ENCODE measurements at regions not wholly inside any gene's neighbourhood (a gene's known extent, or its start where the extent isn't known, plus 50 kb on each side); places are given as distances from the start of the nearest gene placed in this dataset.

DNA sequence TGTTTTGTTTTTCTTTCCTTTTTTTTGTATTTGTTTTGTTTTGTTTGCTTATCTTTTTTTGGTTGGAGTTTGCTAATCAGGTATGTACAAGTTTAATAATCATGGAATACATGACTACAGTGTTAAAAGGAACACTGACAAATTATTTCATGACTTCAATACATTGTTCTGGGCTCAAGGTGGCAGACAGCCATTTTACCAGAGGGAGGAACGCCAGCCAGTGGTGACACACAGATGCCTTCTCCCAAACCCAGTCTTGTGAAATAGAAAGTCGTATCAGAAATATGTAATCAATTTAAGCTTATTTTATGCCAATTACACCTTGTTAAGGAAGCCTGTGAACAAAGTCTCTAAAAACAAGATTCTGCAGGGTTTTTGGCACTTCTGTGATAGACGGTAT, 264.0 kb upstream of the EPHA4 start:
- peak in 1 of 56 donors; percentile 0 for DNase-seq

DNA sequence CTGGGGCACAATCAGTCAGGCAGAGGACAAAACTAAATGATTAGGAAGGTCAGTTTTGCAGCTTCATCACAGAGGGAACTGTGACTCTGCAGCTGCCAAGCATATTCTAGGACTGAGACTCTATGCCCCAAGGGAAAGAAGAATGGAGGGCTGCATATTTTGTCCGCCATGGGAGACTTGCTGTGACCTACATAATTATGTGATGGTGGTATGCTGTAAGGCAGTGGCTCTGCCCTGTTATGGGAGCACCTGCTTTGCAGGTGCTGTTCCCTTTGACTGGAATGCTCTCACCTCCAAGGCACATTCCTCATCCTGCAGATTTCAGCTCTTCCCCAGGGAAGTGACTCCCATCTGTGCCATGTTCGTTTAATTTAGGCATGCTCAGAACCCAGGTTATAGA, 261.9 kb upstream of the EPHA4 start:
- DNase-seq, result no peak

DNA sequence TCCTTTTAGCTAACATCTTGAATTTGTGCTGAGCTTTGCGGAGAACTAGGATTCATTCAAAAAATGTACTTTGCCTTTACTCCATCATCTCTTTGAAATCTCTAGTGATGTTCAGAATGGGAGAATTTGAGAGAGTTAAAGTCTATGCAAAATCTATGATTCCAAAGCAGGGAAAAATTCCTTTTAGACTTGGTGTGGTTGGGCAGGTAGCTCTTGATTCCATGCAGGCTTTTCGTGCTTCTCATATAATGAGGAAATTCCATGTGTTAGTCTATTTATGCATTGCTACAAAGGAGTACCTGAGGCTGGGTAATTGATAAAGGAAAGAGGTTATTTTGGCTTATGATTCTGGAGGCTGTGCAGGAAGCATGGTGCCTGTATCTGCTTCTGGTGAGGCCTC, 258.9 kb upstream of the EPHA4 start:
- DNase-seq, result no peak

DNA sequence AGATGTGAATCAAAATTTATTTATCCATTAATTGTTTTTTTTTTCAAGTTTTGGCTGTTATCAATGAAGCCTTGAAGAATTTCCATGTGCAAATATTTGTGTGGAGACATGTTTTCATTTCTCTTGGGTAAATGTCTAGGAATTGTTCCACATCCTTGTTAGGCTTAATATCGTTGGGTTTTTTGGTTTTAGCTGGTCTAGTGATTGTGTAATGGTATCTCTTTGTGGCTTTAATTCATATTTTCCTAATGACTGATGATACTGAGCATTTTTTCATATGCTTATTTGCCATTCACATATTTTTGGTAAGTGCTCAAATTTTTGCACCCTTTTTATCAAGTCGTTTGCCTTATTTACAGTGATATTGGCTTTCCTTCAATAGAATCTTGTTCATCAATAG, 250.3 kb upstream of the EPHA4 start:
- no peak for DNase-seq

DNA sequence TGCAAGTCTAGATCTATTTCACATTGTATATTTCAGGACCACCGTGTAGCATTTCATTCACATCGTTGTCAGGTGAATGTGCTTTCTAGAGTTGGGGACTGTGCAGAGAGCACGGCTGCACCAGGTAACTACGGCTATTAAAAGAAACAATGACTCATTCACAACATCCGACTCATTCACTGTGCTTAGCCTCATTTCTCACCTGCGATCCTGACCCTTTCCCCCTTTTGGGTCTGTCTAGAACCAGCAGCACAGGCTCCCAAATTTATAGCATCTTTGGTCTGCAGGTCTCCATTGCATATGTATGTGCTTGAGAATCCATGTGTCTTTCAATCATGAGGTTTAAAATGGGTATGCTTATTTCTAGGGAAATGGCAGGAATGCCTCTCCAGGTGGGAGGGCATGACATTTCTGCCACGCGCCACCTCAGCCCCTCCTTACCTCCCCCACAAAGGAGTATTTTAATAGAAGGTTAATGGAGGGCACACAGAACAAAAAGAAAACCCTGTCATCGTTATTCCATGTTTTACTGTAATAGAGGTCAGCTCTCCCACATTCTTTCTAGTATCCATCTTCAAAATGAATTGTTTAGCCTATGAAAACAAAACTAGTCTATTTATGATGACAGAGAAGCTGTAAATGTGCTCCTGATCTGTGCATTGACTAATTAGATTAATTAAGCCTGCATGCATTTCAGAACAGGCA, 246.7 kb upstream of the EPHA4 start:
- no peak for DNase-seq

DNA sequence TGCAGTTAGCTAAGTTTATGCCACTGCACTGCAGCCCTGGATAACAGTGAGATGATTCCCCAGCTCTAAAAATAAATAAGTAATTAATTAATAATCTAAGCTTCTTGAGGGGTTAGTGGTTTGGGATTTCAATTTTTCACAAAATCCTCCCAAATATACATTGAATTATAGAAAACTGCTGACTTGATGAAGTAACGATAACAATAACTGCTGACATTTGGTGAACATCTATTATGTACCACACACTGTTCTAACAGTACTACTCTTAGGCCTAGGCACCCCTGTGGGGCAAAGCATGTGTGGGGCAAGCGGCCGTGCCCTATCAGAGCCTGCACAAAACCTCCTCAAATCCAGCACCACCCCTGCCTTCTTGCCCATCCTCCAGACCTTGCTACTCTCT, 245.8 kb upstream of the EPHA4 start:
- no peak for DNase-seq

DNA sequence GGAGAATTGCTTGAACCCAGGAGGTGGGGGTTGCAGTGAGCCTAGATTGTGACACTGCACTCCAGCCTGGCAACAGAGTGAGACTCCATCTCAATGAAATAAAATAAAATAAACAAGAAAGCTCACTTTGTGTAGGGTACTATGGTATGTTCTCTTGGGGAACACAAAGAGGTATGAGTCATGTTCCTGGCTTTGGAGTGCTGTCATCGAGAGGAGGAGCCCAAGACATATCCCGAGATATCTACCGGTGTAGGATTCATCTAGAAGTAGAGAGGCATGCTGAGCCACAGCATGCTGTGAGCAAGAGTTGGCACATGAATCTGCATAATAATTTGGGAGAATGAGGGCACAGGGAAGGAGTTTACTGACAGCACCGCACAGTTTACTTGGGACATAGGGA, 244.9 kb upstream of the EPHA4 start:
- no peak for DNase-seq

DNA sequence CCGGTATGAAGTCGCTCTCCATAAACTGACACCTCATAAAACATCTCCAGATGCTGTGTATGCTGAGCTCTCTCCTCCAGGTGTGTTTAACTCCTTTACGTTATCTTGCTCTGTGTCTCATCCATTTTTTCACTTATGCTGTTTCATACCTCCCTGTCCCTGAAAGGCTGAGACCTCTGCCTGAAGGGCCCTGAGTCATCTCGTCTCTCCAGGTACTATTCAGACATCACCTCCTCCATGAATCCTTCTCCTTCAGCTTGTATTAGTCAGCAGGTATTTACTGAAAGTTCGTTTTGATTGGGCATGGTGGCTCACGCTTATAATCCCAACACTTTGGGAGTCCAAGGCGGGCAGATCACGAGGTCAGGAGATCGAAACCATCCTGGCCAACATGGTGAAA, 244.5 kb upstream of the EPHA4 start:
- DNase-seq, result no peak

DNA sequence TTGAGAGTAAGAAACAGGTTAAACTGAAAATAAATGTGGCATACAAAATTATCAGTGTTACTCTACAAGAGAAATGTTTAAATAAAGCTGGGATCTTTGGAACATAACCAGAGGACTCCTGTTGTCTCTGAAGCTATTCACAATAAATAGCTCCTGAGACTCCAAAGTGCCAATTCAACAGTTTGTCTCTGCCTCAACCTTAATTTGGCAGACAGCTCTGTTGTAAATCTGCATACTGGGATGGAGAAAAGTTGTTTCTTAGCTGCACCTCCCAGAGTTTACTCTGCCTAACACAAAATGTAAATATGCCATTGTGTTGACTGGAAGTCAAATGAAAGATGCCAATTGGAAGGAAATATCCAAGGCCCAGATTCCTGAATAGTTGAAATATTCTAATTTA, 238.5 kb upstream of the EPHA4 start:
- no peak for DNase-seq

DNA sequence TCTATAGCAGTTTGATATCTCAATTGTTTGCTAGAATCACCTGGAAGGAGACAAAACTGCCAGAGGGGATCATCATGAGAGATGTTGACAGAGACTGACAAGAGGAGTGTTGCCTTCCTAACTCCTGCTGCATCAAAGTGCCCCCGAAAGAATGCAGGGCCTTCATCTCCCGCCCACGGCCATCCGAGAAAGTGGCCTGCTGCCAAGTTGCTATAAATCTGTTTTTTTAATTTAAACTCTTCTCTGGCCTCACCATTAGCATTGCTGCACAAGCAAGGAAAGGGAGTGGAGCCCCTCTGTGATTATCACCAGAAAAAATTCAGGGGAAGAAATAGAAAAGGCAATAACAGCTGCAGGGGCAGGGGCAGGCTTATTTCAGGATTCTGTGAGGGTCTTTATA, 238.1 kb upstream of the EPHA4 start:
- no peak for DNase-seq

DNA sequence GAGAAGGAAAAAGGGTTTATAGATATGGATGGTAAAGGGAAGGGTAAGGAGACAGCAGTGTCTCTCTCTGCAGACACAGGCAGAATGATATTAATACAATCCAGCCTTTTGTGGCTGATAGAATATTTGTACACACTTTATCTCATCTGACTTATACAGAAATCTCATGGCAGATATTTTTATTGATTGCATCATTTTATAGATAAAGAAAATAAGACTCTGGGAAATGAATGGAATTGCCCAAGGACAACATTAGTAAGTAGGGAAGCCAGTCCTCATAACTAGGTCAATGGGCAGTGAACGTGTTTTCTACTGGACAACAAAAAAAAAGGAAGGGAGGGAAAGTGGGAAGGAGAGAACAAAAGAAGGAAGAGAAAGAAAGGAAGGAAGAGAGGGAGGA, 236.4 kb upstream of the EPHA4 start:
- DNase-seq, result no peak

DNA sequence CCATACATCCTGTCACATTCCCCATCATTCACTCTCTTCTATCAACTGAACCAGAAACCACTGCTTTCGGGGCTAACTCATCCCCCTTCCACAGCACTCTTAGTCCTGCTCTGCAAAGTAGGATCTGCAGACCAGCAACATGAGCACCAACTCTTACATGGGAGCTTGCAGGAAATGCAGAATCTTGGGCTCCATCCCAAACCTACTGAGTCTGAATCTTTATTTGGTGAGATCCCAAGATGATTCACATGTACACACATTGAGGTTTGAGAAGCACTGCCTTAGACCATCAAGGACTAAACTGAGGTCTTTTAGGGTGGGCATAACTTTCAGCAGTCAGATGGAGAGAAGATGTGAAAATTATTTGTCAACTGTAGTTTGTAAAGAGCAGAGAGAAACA, 235.6 kb upstream of the EPHA4 start:
- no peak for DNase-seq

DNA sequence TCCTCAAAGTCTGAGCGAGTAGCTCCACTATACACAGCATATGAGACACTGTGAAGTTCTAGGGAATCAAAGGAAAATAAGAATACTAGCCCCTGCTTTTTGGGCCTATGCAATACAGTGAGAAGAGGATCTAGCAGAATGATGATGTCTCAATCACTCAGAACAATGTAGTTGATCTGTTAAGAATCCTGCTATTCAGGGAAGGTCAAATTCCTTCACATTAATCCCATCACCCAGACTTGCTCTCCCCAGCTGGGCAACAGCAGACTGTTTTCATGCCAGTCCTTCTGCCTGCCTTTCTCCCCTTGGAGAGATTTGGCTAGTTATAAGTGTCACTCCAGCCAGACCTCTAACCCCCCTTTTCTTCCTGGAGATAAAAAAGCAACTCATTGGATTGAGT, 230.0 kb upstream of the EPHA4 start:
- no peak for DNase-seq

DNA sequence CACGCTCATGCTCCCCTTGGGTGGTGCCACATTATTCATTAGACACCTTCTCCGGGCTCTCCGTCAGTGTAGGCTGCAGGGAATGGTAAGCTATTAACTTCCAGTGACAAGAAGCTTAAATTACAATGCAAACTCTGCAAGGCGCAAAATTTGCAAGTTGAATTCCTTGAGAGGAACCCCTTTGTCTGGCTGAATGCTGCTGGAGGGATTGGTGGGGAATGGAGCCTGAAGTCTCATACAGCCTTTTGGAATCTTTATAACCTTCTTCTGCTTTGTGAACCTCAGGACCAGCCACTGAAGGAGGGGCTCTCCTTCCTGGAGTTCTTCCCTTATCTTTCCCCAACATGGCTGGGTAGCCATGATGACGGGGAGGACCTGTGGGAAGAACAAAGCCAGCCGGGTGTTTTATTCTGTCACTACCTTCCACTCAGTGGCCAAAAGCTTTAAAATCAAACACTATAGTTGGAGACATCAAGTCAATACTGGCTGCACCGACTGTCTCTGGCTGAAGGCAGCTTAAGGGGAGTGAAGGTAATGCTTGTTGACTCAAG, 220.9 kb upstream of the EPHA4 start:
- DNase-seq, result no peak

DNA sequence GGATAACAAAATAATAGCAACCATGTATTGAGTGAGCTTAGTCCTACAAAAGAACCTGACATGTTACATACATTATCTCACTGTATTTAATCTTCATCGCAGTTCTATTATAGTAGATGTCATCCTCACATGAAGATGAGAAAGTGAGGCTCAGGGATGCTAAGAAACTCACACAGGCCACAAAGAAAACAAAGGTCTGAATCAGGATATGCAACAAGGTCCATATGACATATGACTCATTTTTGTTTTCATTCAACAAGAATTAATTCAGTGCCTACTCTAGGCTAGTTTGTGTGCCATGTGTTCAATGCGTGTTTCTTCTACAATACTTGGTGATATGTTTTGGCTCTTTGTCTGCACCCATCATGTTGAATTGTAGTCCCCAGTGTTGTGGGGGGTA, 219.7 kb upstream of the EPHA4 start:
- DNase-seq, result no peak

DNA sequence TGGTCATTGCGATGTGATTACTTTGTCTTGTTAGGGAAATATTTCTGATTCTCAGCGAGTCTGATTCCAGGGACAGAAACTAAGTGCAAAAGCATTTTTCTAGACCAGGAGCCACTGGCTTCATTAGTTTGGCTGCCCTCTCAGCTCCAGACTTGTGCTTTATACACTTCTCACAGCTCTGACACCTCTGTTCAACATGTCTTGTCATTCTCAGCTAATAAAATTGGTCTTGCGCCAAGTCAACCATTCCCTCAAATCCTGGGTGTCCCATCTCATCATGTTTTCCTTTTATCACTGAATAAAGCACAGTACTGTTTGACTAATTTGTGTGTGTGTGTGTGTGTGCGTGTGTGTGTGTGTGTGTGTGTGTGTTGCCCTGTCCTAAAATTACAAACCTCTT, 215.5 kb upstream of the EPHA4 start:
- DNase-seq, result no peak

DNA sequence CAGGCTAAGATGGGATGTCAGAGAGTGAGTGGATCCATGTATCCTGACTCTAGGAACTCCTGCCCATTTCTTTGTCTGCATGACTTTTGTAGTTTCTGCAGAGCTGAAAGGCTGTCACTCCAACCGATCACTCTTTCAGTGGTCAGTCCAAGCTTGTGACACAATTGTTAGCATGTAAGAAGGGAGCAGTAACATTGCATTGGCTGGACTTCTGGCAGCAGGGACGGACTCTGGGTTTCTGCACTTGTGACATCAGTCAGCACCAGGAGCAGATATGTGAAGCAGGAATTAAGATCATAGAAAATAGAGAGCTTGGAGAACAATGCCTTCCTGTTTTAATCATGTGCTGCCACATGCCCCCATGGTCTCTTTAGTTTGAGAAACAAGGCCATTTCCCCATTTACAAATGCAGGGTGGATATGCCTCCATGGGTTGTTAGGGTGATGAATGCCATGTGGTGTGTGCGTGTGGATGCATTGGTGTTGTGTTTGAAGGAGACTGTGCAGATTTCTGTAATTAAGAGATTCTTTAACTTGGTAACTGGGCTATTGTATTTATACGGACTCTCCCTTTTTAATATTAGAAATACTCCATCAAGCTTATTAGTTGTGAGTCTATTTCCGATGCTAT, 214.3 kb upstream of the EPHA4 start:
- no peak for DNase-seq

DNA sequence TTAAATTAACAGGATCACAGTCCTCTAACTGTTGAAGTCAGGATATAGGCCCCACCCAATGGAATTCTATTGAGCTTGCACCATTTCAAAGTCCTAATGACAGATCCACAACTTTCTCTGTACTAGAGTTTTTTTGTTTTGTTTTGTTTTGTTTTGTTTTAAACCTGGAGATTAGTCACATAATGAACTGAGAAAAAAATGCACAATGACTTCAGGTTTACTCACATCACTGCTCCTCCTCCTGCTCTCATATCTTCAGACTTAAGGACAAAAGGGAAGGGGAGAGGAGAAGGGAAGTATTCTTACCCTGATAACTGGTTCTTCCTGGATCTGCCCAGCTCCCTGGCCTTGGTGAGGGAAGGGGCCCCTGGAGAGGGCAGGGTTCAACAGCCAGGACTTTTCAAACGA, 208.2 kb upstream of the EPHA4 start:
- no peak for DNase-seq

DNA sequence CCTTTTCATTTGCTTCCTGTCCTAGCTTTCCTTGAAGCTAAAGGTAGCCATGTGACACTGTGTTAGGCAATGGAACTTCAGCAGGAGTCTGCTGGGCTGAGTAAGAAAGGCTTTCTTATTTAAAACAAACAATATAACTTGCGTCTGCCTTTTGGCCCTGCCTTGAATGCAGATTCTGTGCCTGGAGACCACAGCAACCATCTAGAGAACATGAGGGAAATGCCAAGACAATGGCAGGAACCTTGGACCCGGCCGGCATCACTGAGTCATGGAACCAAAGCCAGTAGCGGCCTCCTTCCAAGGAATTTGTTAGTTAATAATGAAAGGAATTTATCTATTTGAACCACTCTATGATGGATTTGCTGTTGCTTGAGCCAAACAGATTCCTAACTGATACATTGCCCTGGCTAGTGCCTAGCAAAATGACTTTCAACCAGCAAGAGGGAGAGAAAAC, 207.5 kb upstream of the EPHA4 start:
- peak in 4 of 56 donors; percentile 3 to 22 (median 8) for DNase-seq

DNA sequence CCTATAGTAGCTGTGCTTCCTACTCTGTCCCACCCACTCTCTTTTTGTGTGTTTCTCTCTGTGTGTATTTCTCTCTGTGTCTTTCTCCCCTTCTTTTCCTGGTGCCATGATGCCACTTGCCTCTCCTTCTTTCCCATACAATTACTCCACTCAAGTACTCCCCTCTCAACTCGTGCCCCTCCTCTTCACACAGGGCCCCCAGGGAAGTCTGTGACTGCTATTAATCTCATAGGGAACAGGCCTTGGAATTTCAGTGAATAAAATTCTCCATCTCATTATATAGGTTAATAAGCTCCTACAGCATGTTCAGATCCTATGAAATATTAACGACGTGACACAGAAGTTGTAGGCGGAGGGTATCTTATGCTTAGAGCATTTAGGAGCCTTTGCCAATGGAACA, 205.9 kb upstream of the EPHA4 start:
- no peak for DNase-seq

DNA sequence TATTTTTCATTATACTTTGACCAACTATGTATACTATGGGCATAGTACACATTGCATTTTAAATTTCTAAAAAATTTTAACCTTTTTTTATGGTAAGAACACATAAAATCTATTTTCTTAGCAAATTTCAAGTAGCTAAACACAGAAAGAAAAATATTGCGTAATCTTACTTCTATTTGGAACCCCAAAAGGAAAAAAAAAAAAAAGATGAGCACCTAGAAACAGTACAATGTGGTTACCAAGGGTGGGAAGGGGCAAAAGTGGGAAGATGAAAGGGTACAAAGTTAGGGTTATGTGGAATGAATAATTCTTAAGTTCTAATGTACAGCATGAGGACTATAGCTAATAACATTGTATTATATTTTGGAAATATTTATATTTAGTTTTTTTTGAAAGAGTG, 205.0 kb upstream of the EPHA4 start:
- no peak for DNase-seq

DNA sequence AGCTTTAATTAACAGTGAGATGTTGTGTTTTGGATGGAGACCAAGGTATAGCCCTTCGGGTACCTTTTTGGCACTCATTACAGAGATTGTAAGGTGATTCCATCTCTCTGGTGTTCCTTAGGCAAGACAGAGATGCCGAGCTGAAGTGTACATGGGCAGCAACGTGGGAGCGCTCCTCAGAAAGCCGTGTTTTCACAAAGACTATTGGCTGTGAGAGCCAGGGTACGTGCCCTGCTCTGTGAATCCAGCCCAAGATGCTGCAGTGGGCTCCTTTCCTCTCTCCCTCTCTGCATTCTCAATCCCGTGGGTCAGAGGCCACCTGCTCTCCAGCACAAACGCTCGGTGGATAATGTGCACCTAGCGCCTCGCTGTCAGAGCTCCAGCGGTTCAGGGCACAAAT, 203.0 kb upstream of the EPHA4 start:
- no peak for DNase-seq

DNA sequence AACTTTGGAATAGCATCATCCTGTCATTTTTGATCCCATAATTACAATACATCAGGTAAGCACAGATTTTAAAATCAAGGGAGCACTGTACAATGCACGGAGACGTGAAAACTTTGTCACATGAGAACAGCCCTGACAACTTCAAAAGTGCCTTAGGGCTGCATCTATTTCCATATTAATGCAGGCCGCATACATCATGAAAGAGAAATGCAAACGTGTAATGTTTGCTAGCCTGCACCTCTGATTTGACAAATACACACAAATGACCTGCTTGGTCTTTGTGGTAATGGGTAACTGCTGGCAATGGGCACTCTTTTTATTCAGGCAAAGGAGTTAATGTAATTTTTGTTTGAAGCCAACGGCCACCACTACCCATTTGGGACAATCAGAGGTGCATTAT, 202.0 kb upstream of the EPHA4 start:
- no peak for DNase-seq

All from amygdala (tissue), 56 donors.